ENCODE measurements at regions not wholly inside any gene's neighbourhood (a gene's known extent, or its start where the extent isn't known, plus 50 kb on each side); places are given as distances from the start of the nearest gene placed in this dataset.

GRCh38 chr4:128600410-128600809 is 209.1 kb upstream of the JADE1 start:
- no peak overlapping the region for H3K4me3 Mint-ChIP-seq
- no peak for DNase-seq (ENCODE audit: low read depth, low spot score)
- H3K27ac Mint-ChIP-seq (ENCODE audit: unreplicated experiment), result no peak overlapping the region
- H3K27me3 Mint-ChIP-seq (ENCODE audit: low read depth), result no peaks in the 10 kb centered on the region
- no peaks in the 10 kb centered on the region for H3K9me3 Mint-ChIP-seq
- peaks cover 51% of the 10 kb centered on the region for H3K4me1 Mint-ChIP-seq
- H3K36me3 Mint-ChIP-seq (ENCODE audit: low read depth), result peaks cover 2% of the 10 kb centered on the region
- no peak for TF ChIP-seq CTCF (conservative IDR thresholded peaks at IDR 0.05)

- TF ChIP-seq CTCF (conservative IDR thresholded peaks at IDR 0.05), result no peak
- Mint-ChIP-seq H3K4me1 (peaks cover 51% of the 10 kb centered on the region), H3K27me3 (ENCODE audit: low read depth) (no peaks in the 10 kb centered on the region), H3K27ac (ENCODE audit: unreplicated experiment) (no peak overlapping the region), H3K36me3 (ENCODE audit: low read depth) (peaks cover 7% of the 10 kb centered on the region), H3K9me3 (peaks cover 10% of the 10 kb centered on the region), H3K4me3 (no peak overlapping the region)
- DNase-seq (ENCODE audit: low read depth, low spot score), result no peak
These were observed 212.0 kb upstream of the JADE1 start for GRCh38 chr4:128597500-128597899.

GRCh38 chr4:128596853-128597252 is 212.6 kb upstream of the JADE1 start:
- Mint-ChIP-seq H3K4me3 (no peak overlapping the region), H3K4me1 (peaks cover 48% of the 10 kb centered on the region), H3K27ac (ENCODE audit: unreplicated experiment) (no peak overlapping the region), H3K9me3 (peaks cover 10% of the 10 kb centered on the region), H3K36me3 (ENCODE audit: low read depth) (peaks cover 7% of the 10 kb centered on the region), H3K27me3 (ENCODE audit: low read depth) (no peaks in the 10 kb centered on the region)
- TF ChIP-seq CTCF (conservative IDR thresholded peaks at IDR 0.05), result no peak
- no peak for DNase-seq (ENCODE audit: low read depth, low spot score)

GRCh38 chr4:128596115-128596514 is 213.4 kb upstream of the JADE1 start:
- H3K4me3 Mint-ChIP-seq, result no peak overlapping the region
- H3K36me3 Mint-ChIP-seq (ENCODE audit: low read depth), result peaks cover 7% of the 10 kb centered on the region
- H3K27me3 Mint-ChIP-seq (ENCODE audit: low read depth), result no peaks in the 10 kb centered on the region
- peaks cover 10% of the 10 kb centered on the region for H3K9me3 Mint-ChIP-seq
- no peak overlapping the region for H3K27ac Mint-ChIP-seq (ENCODE audit: unreplicated experiment)
- TF ChIP-seq CTCF (conservative IDR thresholded peaks at IDR 0.05), result no peak
- H3K4me1 Mint-ChIP-seq, result peaks cover 44% of the 10 kb centered on the region
- DNase-seq (ENCODE audit: low read depth, low spot score), result no peak

GRCh38 chr4:128591482-128591881 is 218.0 kb upstream of the JADE1 start:
- H3K4me1 Mint-ChIP-seq, result peaks cover 8% of the 10 kb centered on the region
- no peaks in the 10 kb centered on the region for H3K27me3 Mint-ChIP-seq (ENCODE audit: low read depth)
- no peak overlapping the region for H3K4me3 Mint-ChIP-seq
- no peak for TF ChIP-seq CTCF (conservative IDR thresholded peaks at IDR 0.05)
- DNase-seq (ENCODE audit: low read depth, low spot score), result no peak
- H3K36me3 Mint-ChIP-seq (ENCODE audit: low read depth), result peaks cover 7% of the 10 kb centered on the region
- peak overlapping the region; percentile 14 for H3K27ac Mint-ChIP-seq (ENCODE audit: unreplicated experiment)
- H3K9me3 Mint-ChIP-seq, result peaks cover 10% of the 10 kb centered on the region

GRCh38 chr4:128590773-128591172 is 218.7 kb upstream of the JADE1 start:
- Mint-ChIP-seq H3K4me1 (peaks cover 8% of the 10 kb centered on the region), H3K27ac (ENCODE audit: unreplicated experiment) (peak overlapping the region; percentile 72)

More at GRCh38 chr4:128590773-128591172, 218.7 kb upstream of the JADE1 start:
- Mint-ChIP-seq H3K27me3 (ENCODE audit: low read depth) (no peaks in the 10 kb centered on the region), H3K36me3 (ENCODE audit: low read depth) (peaks cover 6% of the 10 kb centered on the region), H3K9me3 (peaks cover 10% of the 10 kb centered on the region), H3K4me3 (no peak overlapping the region)
- TF ChIP-seq CTCF (conservative IDR thresholded peaks at IDR 0.05), result no peak
- DNase-seq (ENCODE audit: low read depth, low spot score), result no peak

Data from neural crest cell (in vitro differentiated cells).